Keratinocyte (primary cell): ENCODE measurements at regions not wholly inside any gene's neighbourhood (a gene's known extent, or its start where the extent isn't known, plus 50 kb on each side); places are given as distances from the start of the nearest gene placed in this dataset.

Source experiments
- DNase-seq: peaks from one replicate; pipeline ENCODE4 v3.0.0-alpha.2; 2011; ENCODE audit warnings: low read depth, missing footprints, low spot score
- FAIRE-seq: peaks from 2 replicates; lab custom pipeline; 2011; peaks lifted over from hg19 to GRCh38; lab: Jason Lieb, UNC
- H2AFZ ChIP-seq: 2 replicates; pipeline ENCODE4 v1.6.0; 2012; ENCODE audit warnings: low read length, control low read depth, inconsistent platforms; ENCODE audit not compliant: control insufficient read depth
- H3K27ac ChIP-seq: 2 replicates; pipeline ENCODE4 v1.5.1; 2011; ENCODE audit warnings: low read length; ENCODE audit not compliant: control insufficient read depth, insufficient read depth
- H3K27me3 ChIP-seq: 3 replicates; pipeline ENCODE4 v1.6.0; 2011; ENCODE audit warnings: low read length; ENCODE audit not compliant: control insufficient read depth, insufficient read depth; ENCODE audit errors: extremely low read depth
- H3K36me3 ChIP-seq, 2 experiments: 2 replicates in 1 of 2; 3 replicates in 1 of 2; pipeline ENCODE4 v1.5.1; 2011; ENCODE audit warnings: low read length in 2 of 2, mild to moderate bottlenecking in 1 of 2; ENCODE audit not compliant: control insufficient read depth in 2 of 2, insufficient read depth in 2 of 2; ENCODE audit errors: extremely low read depth in 1 of 2
- H3K4me1 ChIP-seq: 3 replicates; pipeline ENCODE4 v1.5.1; 2011; ENCODE audit warnings: low read length; ENCODE audit not compliant: control insufficient read depth, insufficient read depth; ENCODE audit errors: extremely low read depth
- H3K4me2 ChIP-seq: 3 replicates; pipeline ENCODE4 v1.6.0; 2011; ENCODE audit warnings: low read depth, low read length; ENCODE audit not compliant: control insufficient read depth, insufficient read depth; ENCODE audit errors: extremely low read depth
- H3K4me3 ChIP-seq, 3 experiments: fragments of 200-600 bp in 1 of 3; sonication (generic) in 1 of 3; 2 replicates in 2 of 3; 3 replicates in 1 of 3; pipeline ENCODE4 v1.5.1; 2011 to 2016; ENCODE audit warnings: low read length in 3 of 3, mild to moderate bottlenecking in 3 of 3, control low read depth in 2 of 3, inconsistent platforms in 1 of 3, low read depth in 1 of 3, mixed read lengths in 1 of 3, mixed run types in 1 of 3, moderate library complexity in 1 of 3; ENCODE audit not compliant: control insufficient read depth in 2 of 3, insufficient read depth in 2 of 3; ENCODE audit errors: extremely low read depth in 1 of 3
- H3K79me2 ChIP-seq: 2 replicates; pipeline ENCODE4 v1.6.0; 2012; ENCODE audit warnings: low read length; ENCODE audit not compliant: control insufficient read depth, insufficient read depth
- H3K9ac ChIP-seq: 3 replicates; pipeline ENCODE4 v1.6.0; 2011; ENCODE audit warnings: low read length; ENCODE audit not compliant: control insufficient read depth, insufficient read depth; ENCODE audit errors: extremely low read depth
- H3K9me1 ChIP-seq: 3 replicates; pipeline ENCODE4 v1.6.0; 2011; ENCODE audit warnings: low read length; ENCODE audit not compliant: control insufficient read depth, insufficient read depth; ENCODE audit errors: extremely low read depth
- H3K9me3 ChIP-seq: 2 replicates; pipeline ENCODE4 v1.5.1; 2012; ENCODE audit warnings: low read depth, low read length; ENCODE audit not compliant: control insufficient read depth
- H4K20me1 ChIP-seq: 3 replicates; pipeline ENCODE4 v1.6.0; 2011; ENCODE audit warnings: low read length; ENCODE audit not compliant: control insufficient read depth, insufficient read depth; ENCODE audit errors: extremely low read depth
- CTCF ChIP-seq, 3 experiments: IDR thresholded peaks in 1 of 3; conservative IDR thresholded peaks in 1 of 3; optimal IDR thresholded peaks in 1 of 3; 2 replicates in 2 of 3; 3 replicates in 1 of 3; pipeline versions ENCODE3 to v1.5.1; 2011; ENCODE audit warnings: low read length in 3 of 3, mild to moderate bottlenecking in 3 of 3, moderate library complexity in 2 of 3, control low read depth in 1 of 3, inconsistent platforms in 1 of 3; ENCODE audit not compliant: insufficient read depth in 2 of 3; ENCODE audit errors: extremely low read depth in 1 of 3
- EZH2 ChIP-seq: IDR thresholded peaks from one replicate; pipeline ENCODE4 v1.6.1; 2012; ENCODE audit warnings: inconsistent platforms, mild to moderate bottlenecking, low read length, moderate library complexity
- dilution Hi-C: fragments of 300-500 bp; cut with MboI; formaldehyde crosslinking; loops from one replicate; pipeline ENCODE4 v1.7.0; 2020; ENCODE audit warnings: low sequenced_read_pairs; ENCODE audit not compliant: extremely low pct_ligation_motif_present

- Histone ChIP-seq H3K9me1 (no peaks in the 10 kb centered on the region), H3K79me2 (no peaks in the 10 kb centered on the region), H3K9me3 (no peaks in the 10 kb centered on the region), H3K9ac (no peak overlapping the region), H2AFZ (no peak overlapping the region), H3K27ac (no peak overlapping the region), H4K20me1 (no peaks in the 10 kb centered on the region), H3K36me3 (no peaks in the 10 kb centered on the region), H3K4me3 (no peak overlapping the region), H3K4me2 (no peak overlapping the region), H3K27me3 (no peaks in the 10 kb centered on the region), H3K4me1 (no peaks in the 10 kb centered on the region)
- FAIRE-seq (no peak), DNase-seq (no peak)
- TF ChIP-seq EZH2 (no peak), CTCF (optimal IDR thresholded peaks at IDR 0.05 in 1 of 3, IDR thresholded peaks at IDR 0.05 in 1 of 3, conservative IDR thresholded peaks at IDR 0.05 in 1 of 3; ENCODE audit: extremely low read depth in 1 of 3, insufficient read depth in 2 of 3, low read length in 3 of 3) (no peak)
- dilution Hi-C loops, result no loop called here
Measured at GRCh38 chr4:110271986-110272385, 73.6 kb upstream of the ELOVL6 start.

GRCh38 chr4:110270492-110271197 is 72.2 kb upstream of the ELOVL6 start:
- FAIRE-seq (no peak), DNase-seq (no peak)
- dilution Hi-C loops, result no loop called here
- Histone ChIP-seq H3K36me3 (no peaks in the 10 kb centered on the region), H3K79me2 (no peaks in the 10 kb centered on the region), H3K27ac (no peak overlapping the region), H3K9me3 (no peaks in the 10 kb centered on the region), H3K4me3 (no peak overlapping the region), H4K20me1 (no peaks in the 10 kb centered on the region), H3K4me1 (no peaks in the 10 kb centered on the region), H3K27me3 (no peaks in the 10 kb centered on the region), H3K9ac (no peak overlapping the region), H3K4me2 (no peak overlapping the region), H2AFZ (no peak overlapping the region), H3K9me1 (no peaks in the 10 kb centered on the region)
- no peak for TF ChIP-seq CTCF (optimal IDR thresholded peaks at IDR 0.05 in 1 of 3, IDR thresholded peaks at IDR 0.05 in 1 of 3, conservative IDR thresholded peaks at IDR 0.05 in 1 of 3; ENCODE audit: extremely low read depth in 1 of 3, insufficient read depth in 2 of 3, low read length in 3 of 3)
- no peak for TF ChIP-seq EZH2
